ENCODE measurements at regions not wholly inside any gene's neighbourhood (a gene's known extent, or its start where the extent isn't known, plus 50 kb on each side); places are given as distances from the start of the nearest gene placed in this dataset.

GRCh38 chr5:128641861-128642260 is 103.8 kb upstream of the FBN2 start:
- Mint-ChIP-seq H3K4me1 (no peaks in the 10 kb centered on the region), H3K27ac (no peak overlapping the region), H3K4me3 (no peak overlapping the region), H3K9me3 (peaks cover 7 to 13% of the 10 kb centered on the region in 2 donors), H3K27me3 (no peaks in the 10 kb centered on the region)
- no peak for DNase-seq
- ATAC-seq, result no peak

- Mint-ChIP-seq H3K4me3 (no peak overlapping the region), H3K27ac (no peak overlapping the region), H3K27me3 (no peaks in the 10 kb centered on the region), H3K4me1 (no peaks in the 10 kb centered on the region), H3K9me3 (peaks cover 7 to 8% of the 10 kb centered on the region in 2 donors)
- ATAC-seq (no peak), DNase-seq (no peak)
These were observed 106.8 kb upstream of the FBN2 start for GRCh38 chr5:128644863-128645262.

GRCh38 chr5:128645581-128645980 is 107.5 kb upstream of the FBN2 start:
- no peak overlapping the region for H3K4me3 Mint-ChIP-seq
- H3K4me1 Mint-ChIP-seq, result no peaks in the 10 kb centered on the region
- H3K27ac Mint-ChIP-seq, result no peak overlapping the region
- ATAC-seq, result no peak
- no peaks in the 10 kb centered on the region for H3K27me3 Mint-ChIP-seq
- H3K9me3 Mint-ChIP-seq, result peaks cover 7 to 8% of the 10 kb centered on the region in 2 donors
- no peak for DNase-seq

GRCh38 chr5:128646176-128646575 is 108.1 kb upstream of the FBN2 start:
- no peak overlapping the region for H3K4me3 Mint-ChIP-seq
- no peaks in the 10 kb centered on the region for H3K27me3 Mint-ChIP-seq
- H3K4me1 Mint-ChIP-seq, result no peaks in the 10 kb centered on the region
- peaks cover 7 to 8% of the 10 kb centered on the region in 2 donors for H3K9me3 Mint-ChIP-seq
- ATAC-seq (no peak), DNase-seq (no peak)
- H3K27ac Mint-ChIP-seq, result no peak overlapping the region

GRCh38 chr5:128649192-128649591 is 111.1 kb upstream of the FBN2 start:
- H3K27ac Mint-ChIP-seq, result no peak overlapping the region
- ATAC-seq (no peak), DNase-seq (no peak)
- H3K9me3 Mint-ChIP-seq, result peaks cover 0 to 16% of the 10 kb centered on the region in 2 donors
- H3K4me3 Mint-ChIP-seq, result no peak overlapping the region
- no peaks in the 10 kb centered on the region for H3K27me3 Mint-ChIP-seq
- H3K4me1 Mint-ChIP-seq, result no peaks in the 10 kb centered on the region

- DNase-seq, result no peak
- H3K27ac Mint-ChIP-seq, result no peak overlapping the region
- H3K4me3 Mint-ChIP-seq, result no peak overlapping the region
- ATAC-seq, result no peak
- H3K27me3 Mint-ChIP-seq, result no peaks in the 10 kb centered on the region
- no peaks in the 10 kb centered on the region for H3K4me1 Mint-ChIP-seq
- H3K9me3 Mint-ChIP-seq, result no peaks in the 10 kb centered on the region
These were observed 125.0 kb upstream of the FBN2 start for GRCh38 chr5:128662997-128663396.

- no peak overlapping the region for H3K4me3 Mint-ChIP-seq
- H3K9me3 Mint-ChIP-seq, result peaks cover 0 to 4% of the 10 kb centered on the region in 2 donors
- DNase-seq, result no peak
- no peak for ATAC-seq
- H3K4me1 Mint-ChIP-seq, result no peaks in the 10 kb centered on the region
- no peak overlapping the region for H3K27ac Mint-ChIP-seq
- H3K27me3 Mint-ChIP-seq, result peaks cover 8% of the 10 kb centered on the region
These were observed 127.8 kb upstream of the FBN2 start for GRCh38 chr5:128665747-128666355.

GRCh38 chr5:128667152-128667551 is 129.1 kb upstream of the FBN2 start:
- Mint-ChIP-seq H3K27ac (no peak overlapping the region), H3K4me3 (no peak overlapping the region), H3K27me3 (peaks cover 8% of the 10 kb centered on the region), H3K9me3 (peaks cover 0 to 4% of the 10 kb centered on the region in 2 donors), H3K4me1 (no peaks in the 10 kb centered on the region)
- DNase-seq (no peak), ATAC-seq (no peak)

- no peak overlapping the region for H3K4me3 Mint-ChIP-seq
- peaks cover 0 to 4% of the 10 kb centered on the region in 2 donors for H3K9me3 Mint-ChIP-seq
- no peaks in the 10 kb centered on the region for H3K4me1 Mint-ChIP-seq
- peaks cover 8% of the 10 kb centered on the region for H3K27me3 Mint-ChIP-seq
- no peak for DNase-seq
- no peak overlapping the region for H3K27ac Mint-ChIP-seq
- ATAC-seq, result no peak
These were observed 129.7 kb upstream of the FBN2 start for GRCh38 chr5:128667751-128668150.

GRCh38 chr5:128668921-128669320 is 130.9 kb upstream of the FBN2 start:
- no peak for ATAC-seq
- Mint-ChIP-seq H3K27me3 (peaks cover 8% of the 10 kb centered on the region), H3K9me3 (peaks cover 0 to 4% of the 10 kb centered on the region in 2 donors), H3K27ac (no peak overlapping the region), H3K4me1 (no peaks in the 10 kb centered on the region), H3K4me3 (no peak overlapping the region)
- DNase-seq, result no peak

- ATAC-seq, result peak; percentile 46
- no peak overlapping the region for H3K4me3 Mint-ChIP-seq
- H3K27ac Mint-ChIP-seq, result no peak overlapping the region
- peaks cover 0 to 4% of the 10 kb centered on the region in 2 donors for H3K9me3 Mint-ChIP-seq
- no peak for DNase-seq
- H3K27me3 Mint-ChIP-seq, result peaks cover 8% of the 10 kb centered on the region
- H3K4me1 Mint-ChIP-seq, result no peaks in the 10 kb centered on the region
These were observed 131.8 kb upstream of the FBN2 start for GRCh38 chr5:128669803-128670202.

GRCh38 chr5:128671943-128672342 is 133.9 kb upstream of the FBN2 start:
- DNase-seq, result no peak
- no peaks in the 10 kb centered on the region for H3K4me1 Mint-ChIP-seq
- no peak overlapping the region for H3K4me3 Mint-ChIP-seq
- H3K9me3 Mint-ChIP-seq, result peaks cover 4 to 7% of the 10 kb centered on the region in 2 donors
- ATAC-seq, result no peak
- H3K27ac Mint-ChIP-seq, result no peak overlapping the region
- peaks cover 15% of the 10 kb centered on the region for H3K27me3 Mint-ChIP-seq

GRCh38 chr5:128673000-128673399 is 135.0 kb upstream of the FBN2 start:
- Mint-ChIP-seq H3K4me1 (no peaks in the 10 kb centered on the region), H3K27me3 (peaks cover 15% of the 10 kb centered on the region), H3K9me3 (peaks cover 4 to 7% of the 10 kb centered on the region in 2 donors), H3K4me3 (no peak overlapping the region), H3K27ac (no peak overlapping the region)
- ATAC-seq, result no peak
- DNase-seq, result no peak

GRCh38 chr5:128673411-128673957 is 135.4 kb upstream of the FBN2 start:
- Mint-ChIP-seq H3K9me3 (peaks cover 4 to 7% of the 10 kb centered on the region in 2 donors), H3K27ac (no peak overlapping the region), H3K27me3 (peaks cover 15% of the 10 kb centered on the region), H3K4me1 (no peaks in the 10 kb centered on the region), H3K4me3 (no peak overlapping the region)
- ATAC-seq (no peak), DNase-seq (no peak)

GRCh38 chr5:128673970-128674369 is 135.9 kb upstream of the FBN2 start:
- no peak overlapping the region for H3K27ac Mint-ChIP-seq
- H3K9me3 Mint-ChIP-seq, result peaks cover 4 to 7% of the 10 kb centered on the region in 2 donors

GRCh38 chr5:128674837-128675446 is 136.9 kb upstream of the FBN2 start:
- no peak overlapping the region for H3K27ac Mint-ChIP-seq
- H3K27me3 Mint-ChIP-seq, result peaks cover 13% of the 10 kb centered on the region
- H3K4me1 Mint-ChIP-seq, result no peaks in the 10 kb centered on the region
- ATAC-seq, result peak; percentile 63
- peaks cover 3 to 7% of the 10 kb centered on the region in 2 donors for H3K9me3 Mint-ChIP-seq
- H3K4me3 Mint-ChIP-seq, result no peak overlapping the region
- DNase-seq, result peak; percentile 14 to 21

More at GRCh38 chr5:128673970-128674369, 135.9 kb upstream of the FBN2 start:
- H3K4me3 Mint-ChIP-seq, result no peak overlapping the region
- no peak for DNase-seq
- H3K4me1 Mint-ChIP-seq, result no peaks in the 10 kb centered on the region
- H3K27me3 Mint-ChIP-seq, result peaks cover 15% of the 10 kb centered on the region
- no peak for ATAC-seq

Measured in stimulated activated naive CD8-positive, alpha-beta T cell treated with anti-CD3 and anti-CD28 coated beads, Interleukin-15, amount 100 ng/mL, for 72 hours (primary cell).